ENCODE measurements at regions not wholly inside any gene's neighbourhood (a gene's known extent, or its start where the extent isn't known, plus 50 kb on each side); places are given as distances from the start of the nearest gene placed in this dataset.

DNA sequence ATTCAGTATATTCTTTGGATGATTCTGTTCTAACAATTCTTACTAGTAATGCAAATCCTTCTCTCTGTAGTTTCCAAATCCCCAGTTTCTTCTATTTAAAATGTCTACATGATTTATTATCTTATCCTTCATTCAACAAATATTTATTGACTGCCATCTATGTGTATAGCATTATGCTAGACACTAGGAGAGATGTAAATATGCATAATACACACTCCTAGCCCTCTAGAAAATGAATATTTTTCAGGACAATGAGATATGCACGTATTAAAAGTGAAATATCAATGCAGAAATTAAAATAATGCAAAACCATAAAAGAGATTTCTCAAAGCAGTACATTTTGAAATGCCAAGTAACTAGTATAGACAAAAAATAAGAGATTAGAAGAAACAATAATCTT, 293.5 kb upstream of the CNR1 start:
- H3K9me3 ChIP-seq (ENCODE audit: control extremely low read depth in 1 of 3, control insufficient read depth in 2 of 3, insufficient read depth in 1 of 3, low read length in 2 of 3), result no peaks in the 10 kb centered on the region
- H3K27me3 Mint-ChIP-seq, result peaks cover 24% of the 10 kb centered on the region
- DNase-seq (no peak), ATAC-seq (ENCODE audit: low read depth) (no peak)
- no peak overlapping the region for H3K27ac ChIP-seq (ENCODE audit: low read length in 2 of 2)
- no peak overlapping the region for H3K4me3 Mint-ChIP-seq
- no peak overlapping the region for H3K9ac ChIP-seq (ENCODE audit: low read length)
- intact Hi-C loops (cut with micrococcal nuclease), result no loop called here
- no peaks in the 10 kb centered on the region for H4K20me1 ChIP-seq (ENCODE audit: control insufficient read depth, insufficient read depth, low read length, poor library complexity, severe bottlenecking)
- H3K36me3 ChIP-seq (replicated peaks in 1 of 2; ENCODE audit: control extremely low read depth in 1 of 2, control insufficient read depth in 1 of 2, extremely low read depth in 1 of 2, insufficient read depth in 2 of 2, low read length in 1 of 2), result no peaks in the 10 kb centered on the region
- H3K4me1 ChIP-seq (ENCODE audit: control insufficient read depth in 2 of 2, insufficient read depth in 2 of 2, low read length in 2 of 2), result no peaks in the 10 kb centered on the region
- no peaks in the 10 kb centered on the region for H3K4me1 Mint-ChIP-seq
- H3K27me3 ChIP-seq (replicated peaks in 1 of 4; ENCODE audit: control extremely low read depth in 1 of 4, control insufficient read depth in 3 of 4, insufficient read depth in 4 of 4, low read length in 3 of 4), result no peaks in the 10 kb centered on the region
- H3K27ac Mint-ChIP-seq, result no peak overlapping the region
- no CpG with 5 or more reads among the region's 1 CpG for WGBS (ENCODE audit: insufficient coverage)
- no peak overlapping the region for H3K4me3 ChIP-seq (ENCODE audit: control extremely low read depth in 1 of 5, extremely low read depth in 1 of 5, insufficient read depth in 1 of 5, low read depth in 2 of 5, low read length in 4 of 5)
- H3K9me3 Mint-ChIP-seq (ENCODE audit: insufficient read depth), result no peaks in the 10 kb centered on the region
- no peaks in the 10 kb centered on the region for H3K79me2 ChIP-seq (ENCODE audit: control insufficient read depth, insufficient read depth, low read length)
- no peak overlapping the region for H3K4me2 ChIP-seq (replicated peaks; ENCODE audit: low read depth, low read length, poor library complexity, severe bottlenecking)
- H2AFZ ChIP-seq (ENCODE audit: insufficient read depth, low read depth, low read length, poor library complexity, severe bottlenecking), result no peak overlapping the region
- no peak for TF ChIP-seq CTCF (IDR thresholded peaks at IDR 0.05)
- no peak for TF ChIP-seq EZH2 (IDR thresholded peaks at IDR 0.05; ENCODE audit: borderline replicate concordance, insufficient read depth, low read depth, low read length, poor library complexity, severe bottlenecking)
- ChIA-PET CTCF (no interaction called here), POLR2A (no interaction called here)

DNA sequence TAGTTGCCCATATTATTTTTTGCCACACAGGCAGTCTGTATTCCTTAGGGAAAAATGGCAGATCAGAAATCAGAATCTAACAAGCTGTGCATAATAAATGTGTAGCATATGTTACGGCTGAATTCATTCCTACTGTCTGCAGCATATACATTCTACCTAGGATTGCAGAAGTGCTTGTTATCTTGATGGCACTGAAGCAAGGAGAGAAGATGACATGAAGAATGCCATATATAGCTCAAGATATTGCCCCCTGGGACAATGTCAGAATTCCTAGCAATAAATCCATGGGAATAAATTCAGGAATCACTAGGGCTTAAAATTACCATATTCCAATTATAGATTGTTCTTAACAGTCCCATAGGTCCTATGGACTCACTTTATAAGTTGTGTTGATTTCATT, 293.0 kb upstream of the CNR1 start:
- H3K4me1 ChIP-seq (ENCODE audit: control insufficient read depth in 2 of 2, insufficient read depth in 2 of 2, low read length in 2 of 2), result no peaks in the 10 kb centered on the region
- H2AFZ ChIP-seq (ENCODE audit: insufficient read depth, low read depth, low read length, poor library complexity, severe bottlenecking), result no peak overlapping the region
- H3K4me1 Mint-ChIP-seq, result no peaks in the 10 kb centered on the region
- POLR2A ChIA-PET, result no interaction called here
- CTCF ChIA-PET, result no interaction called here
- no peak overlapping the region for H3K4me3 Mint-ChIP-seq
- H3K9me3 ChIP-seq (ENCODE audit: control extremely low read depth in 1 of 3, control insufficient read depth in 2 of 3, insufficient read depth in 1 of 3, low read length in 2 of 3), result no peaks in the 10 kb centered on the region
- DNase-seq (no peak), ATAC-seq (ENCODE audit: low read depth) (no peak)
- no peak overlapping the region for H3K9ac ChIP-seq (ENCODE audit: low read length)
- H3K27ac ChIP-seq (ENCODE audit: low read length in 2 of 2), result no peak overlapping the region
- TF ChIP-seq CTCF (IDR thresholded peaks at IDR 0.05) (no peak), EZH2 (IDR thresholded peaks at IDR 0.05; ENCODE audit: borderline replicate concordance, insufficient read depth, low read depth, low read length, poor library complexity, severe bottlenecking) (no peak)
- no peaks in the 10 kb centered on the region for H3K36me3 ChIP-seq (replicated peaks in 1 of 2; ENCODE audit: control extremely low read depth in 1 of 2, control insufficient read depth in 1 of 2, extremely low read depth in 1 of 2, insufficient read depth in 2 of 2, low read length in 1 of 2)
- no peak overlapping the region for H3K4me3 ChIP-seq (ENCODE audit: control extremely low read depth in 1 of 5, extremely low read depth in 1 of 5, insufficient read depth in 1 of 5, low read depth in 2 of 5, low read length in 4 of 5)
- no peaks in the 10 kb centered on the region for H3K79me2 ChIP-seq (ENCODE audit: control insufficient read depth, insufficient read depth, low read length)
- H3K4me2 ChIP-seq (replicated peaks; ENCODE audit: low read depth, low read length, poor library complexity, severe bottlenecking), result no peak overlapping the region
- WGBS (ENCODE audit: insufficient coverage), result no CpG with 5 or more reads among the region's 1 CpG
- peaks cover 24% of the 10 kb centered on the region for H3K27me3 Mint-ChIP-seq
- no peak overlapping the region for H3K27ac Mint-ChIP-seq
- no peaks in the 10 kb centered on the region for H3K9me3 Mint-ChIP-seq (ENCODE audit: insufficient read depth)
- no peaks in the 10 kb centered on the region for H3K27me3 ChIP-seq (replicated peaks in 1 of 4; ENCODE audit: control extremely low read depth in 1 of 4, control insufficient read depth in 3 of 4, insufficient read depth in 4 of 4, low read length in 3 of 4)
- H4K20me1 ChIP-seq (ENCODE audit: control insufficient read depth, insufficient read depth, low read length, poor library complexity, severe bottlenecking), result no peaks in the 10 kb centered on the region
- intact Hi-C loops (cut with micrococcal nuclease), result no loop called here

Data from B cell (primary cell).